Esophagus mucosa (tissue), 1 donor: ENCODE measurements at regions not wholly inside any gene's neighbourhood (a gene's known extent, or its start where the extent isn't known, plus 50 kb on each side); places are given as distances from the start of the nearest gene placed in this dataset.
"Not testable (repeated sequence)": the region's sequence is repeated elsewhere in the genome, so short reads cannot be mapped to it uniquely, and the experiment has no call there.

ENCODE experiments used
- ATAC-seq: fragments of 200-7000 bp; cut with Tn5 transposase; one replicate; pipeline ENCODE4 v1.9.1; 2020
- donor health status: DM: yes; HTN: yes; CAD: no.

DNA sequence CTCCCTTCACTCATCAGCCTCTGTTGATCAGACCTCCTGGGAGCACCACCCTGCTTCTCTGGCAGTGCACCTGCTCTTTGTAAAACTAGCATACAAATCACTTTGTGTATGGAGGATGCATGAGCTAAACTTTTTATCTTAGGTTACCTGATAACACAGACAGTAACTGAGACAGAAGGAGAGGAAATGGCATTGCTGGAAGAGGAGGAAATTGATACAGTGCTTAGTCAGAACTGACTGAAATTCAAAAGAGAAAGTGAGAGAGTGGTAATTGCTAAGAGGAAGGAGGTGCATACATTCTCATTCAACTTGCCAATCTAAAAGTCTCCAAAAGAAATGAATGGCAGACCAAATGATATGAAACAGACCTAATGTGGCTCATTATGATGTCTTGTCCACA, 1120.7 kb downstream of the GATA3 start:
- no peak for ATAC-seq

- not testable (repeated sequence) for ATAC-seq
Measured at GRCh38 chr10:9183197-9183880, 1128.9 kb downstream of the GATA3 start.

DNA sequence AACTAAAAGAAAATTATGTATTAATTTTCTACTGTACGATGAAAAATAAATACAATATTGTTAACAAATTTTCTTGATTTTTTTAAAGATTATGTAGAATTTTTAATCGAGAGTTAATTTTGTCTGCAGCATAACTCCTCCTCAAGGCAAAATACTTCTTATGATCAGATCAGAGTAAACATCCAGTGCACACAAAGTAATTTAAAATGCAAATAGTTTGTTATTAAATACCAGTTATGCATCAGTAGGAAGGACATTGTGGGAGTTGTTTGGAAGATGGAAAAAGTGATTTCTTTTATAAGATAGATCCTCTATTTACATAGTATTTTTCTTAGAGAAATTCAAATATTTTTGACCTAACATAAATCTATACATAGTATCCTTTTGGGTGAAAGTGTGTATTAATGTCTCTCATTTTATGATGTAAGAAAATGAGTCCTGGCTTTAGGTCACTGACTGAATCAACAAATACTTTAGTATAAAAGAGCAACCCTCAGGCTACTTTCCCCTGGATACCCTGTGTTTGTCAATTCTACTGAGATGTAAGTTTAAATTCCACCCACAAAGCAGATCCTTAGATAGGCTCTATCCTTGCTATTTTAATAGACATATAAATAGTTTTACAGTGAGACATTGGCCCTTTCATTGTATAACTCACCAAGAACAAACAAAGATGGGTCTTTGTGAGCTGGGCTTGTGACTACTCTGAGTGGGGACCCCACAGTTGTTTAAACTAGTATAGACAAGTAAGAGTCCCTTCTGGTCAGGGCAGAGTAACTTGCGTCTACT, 1133.7 kb downstream of the GATA3 start:
- no peak for ATAC-seq

GRCh38 chr10:9189448-9189847, 1135.0 kb downstream of the GATA3 start:
- ATAC-seq: no peak

DNA sequence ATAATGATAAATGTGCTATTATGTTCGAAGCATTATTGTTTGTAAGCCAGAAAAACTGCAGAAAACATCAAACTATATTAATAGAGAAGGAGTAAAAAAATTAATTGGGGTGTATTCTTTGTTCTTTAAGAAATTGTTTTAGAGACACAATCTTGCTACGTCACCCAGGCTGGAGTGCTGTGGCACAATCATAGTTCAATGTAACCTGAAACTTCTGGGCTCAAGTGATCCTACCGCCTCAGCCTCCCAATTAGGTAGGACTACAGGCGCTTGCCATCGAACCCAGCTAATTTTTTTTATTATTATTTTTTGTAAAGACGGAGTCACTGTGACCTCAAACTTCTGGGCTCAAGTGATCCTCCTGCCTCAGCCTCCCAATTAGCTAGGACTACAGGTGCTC, 1138.6 kb downstream of the GATA3 start:
- no peak for ATAC-seq

- ATAC-seq: no peak
Measured at GRCh38 chr10:9195385-9195784, 1140.9 kb downstream of the GATA3 start.

DNA sequence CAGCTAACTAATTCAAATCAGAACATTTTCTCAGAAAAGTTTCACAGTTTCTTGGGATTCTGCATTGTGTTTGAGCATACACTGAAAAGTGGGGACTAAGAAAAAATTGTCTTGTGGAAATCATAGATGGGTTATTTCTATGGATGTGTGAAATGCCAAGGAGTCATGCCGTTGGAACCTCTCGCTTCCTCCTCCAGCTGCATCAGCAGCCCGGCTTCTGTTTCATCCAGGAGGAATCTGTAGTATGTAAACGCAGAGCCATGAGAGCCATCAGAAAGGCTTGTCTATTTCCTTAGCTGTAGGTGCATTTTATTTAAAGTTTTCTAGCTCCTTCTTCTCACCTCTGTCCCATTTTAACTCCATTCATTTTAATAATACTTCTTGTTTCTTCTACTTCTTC, 1144.1 kb downstream of the GATA3 start:
- no peak for ATAC-seq

GRCh38 chr10:9205558-9205957, 1151.1 kb downstream of the GATA3 start:
- no peak for ATAC-seq

DNA sequence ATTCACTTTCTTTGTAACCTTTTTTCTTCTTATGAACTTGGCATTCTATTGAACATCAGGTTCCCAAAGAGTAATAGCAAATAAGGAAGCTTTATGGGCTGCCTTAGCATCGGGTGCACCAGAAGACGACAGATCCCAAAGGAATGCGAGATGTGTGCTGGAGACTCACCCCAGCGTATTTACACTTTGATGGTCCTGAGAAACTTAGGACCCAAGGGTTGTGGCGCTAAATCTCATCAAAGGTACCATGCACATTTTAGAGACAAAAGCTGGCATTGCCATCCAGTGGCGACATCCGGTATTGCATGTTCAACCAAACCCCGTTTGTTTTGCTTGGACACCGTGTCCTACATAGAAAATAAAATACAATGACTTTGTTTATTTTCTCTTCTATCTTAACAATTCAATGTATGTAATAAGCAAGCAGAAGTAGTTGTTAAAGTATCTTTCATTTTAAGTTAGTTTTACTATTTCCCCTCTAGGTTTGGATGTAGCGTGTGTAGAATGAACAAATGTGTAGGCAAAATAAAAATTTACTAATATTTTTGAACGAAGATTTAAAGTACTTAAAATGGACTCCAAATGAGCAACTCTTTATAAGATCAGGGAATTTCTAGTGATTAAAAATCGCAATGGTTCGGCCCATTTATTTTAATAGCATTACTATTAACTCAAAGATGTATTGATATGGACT, 1154.8 kb downstream of the GATA3 start:
- ATAC-seq: peak; percentile 17

GRCh38 chr10:9211228-9211627, 1156.7 kb downstream of the GATA3 start:
- no peak for ATAC-seq

GRCh38 chr10:9214618-9215017, 1160.1 kb downstream of the GATA3 start:
- no peak for ATAC-seq

GRCh38 chr10:9215121-9215520, 1160.6 kb downstream of the GATA3 start:
- ATAC-seq: no peak

DNA sequence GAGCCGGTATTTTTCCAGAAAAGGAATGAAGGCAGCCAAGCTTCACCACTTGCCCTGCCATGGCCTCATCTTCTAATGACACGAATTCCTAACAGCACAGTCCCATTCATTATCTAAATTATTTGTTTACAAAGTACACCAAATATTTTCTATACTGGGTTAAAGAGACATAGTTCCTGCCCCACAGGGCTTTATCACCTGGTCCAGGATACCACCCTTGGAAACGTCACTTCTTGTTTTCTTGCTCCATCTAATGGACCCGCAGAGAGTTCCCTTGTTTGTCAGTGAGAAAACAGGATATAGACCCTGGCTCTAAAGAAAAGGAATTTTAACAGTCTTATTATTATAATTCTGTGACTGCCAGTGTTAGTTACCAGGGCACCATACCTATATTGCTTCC, 1165.4 kb downstream of the GATA3 start:
- no peak for ATAC-seq

DNA sequence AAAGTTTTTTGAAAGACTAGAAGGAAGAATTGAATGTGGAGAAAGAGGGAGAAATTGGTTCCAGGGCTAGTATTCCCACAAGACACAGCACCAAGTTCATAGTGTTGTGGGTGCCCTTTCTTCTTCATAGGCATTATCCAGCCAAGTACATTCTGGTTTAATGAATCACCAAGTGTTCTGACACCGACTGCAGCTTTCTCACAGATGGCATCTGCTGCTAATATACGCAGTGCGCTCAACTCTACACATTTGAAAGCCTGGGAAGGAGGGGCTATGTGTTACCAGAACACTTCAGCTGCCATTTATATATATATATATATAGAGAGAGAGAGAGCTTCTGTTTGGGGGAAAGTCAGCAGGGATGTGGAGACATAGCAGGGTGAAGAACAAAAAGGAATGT, 1168.4 kb downstream of the GATA3 start:
- ATAC-seq: no peak

GRCh38 chr10:9227679-9228365, 1173.3 kb downstream of the GATA3 start:
- peak; percentile 67 for ATAC-seq

DNA sequence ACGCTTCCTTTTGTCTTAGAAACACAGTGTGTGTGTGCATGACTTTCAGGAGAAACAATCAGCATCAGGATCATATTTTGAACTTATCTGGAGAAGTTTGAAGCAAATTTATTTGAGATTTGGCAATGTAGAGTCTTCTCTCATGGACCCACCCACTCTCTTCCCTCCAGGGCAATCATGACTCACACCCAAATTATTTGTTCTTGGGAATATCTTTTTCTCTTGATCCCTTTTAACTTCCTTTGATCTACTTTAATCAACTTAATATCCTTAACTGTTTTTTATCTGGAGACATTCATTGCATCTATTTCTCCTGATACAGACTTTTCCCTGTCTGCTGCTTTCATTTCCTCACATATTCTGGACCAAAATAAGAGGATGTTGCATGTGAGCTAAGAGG, 1174.3 kb downstream of the GATA3 start:
- ATAC-seq: no peak

- no peak for ATAC-seq
Measured at GRCh38 chr10:9229702-9230244, 1175.3 kb downstream of the GATA3 start.

DNA sequence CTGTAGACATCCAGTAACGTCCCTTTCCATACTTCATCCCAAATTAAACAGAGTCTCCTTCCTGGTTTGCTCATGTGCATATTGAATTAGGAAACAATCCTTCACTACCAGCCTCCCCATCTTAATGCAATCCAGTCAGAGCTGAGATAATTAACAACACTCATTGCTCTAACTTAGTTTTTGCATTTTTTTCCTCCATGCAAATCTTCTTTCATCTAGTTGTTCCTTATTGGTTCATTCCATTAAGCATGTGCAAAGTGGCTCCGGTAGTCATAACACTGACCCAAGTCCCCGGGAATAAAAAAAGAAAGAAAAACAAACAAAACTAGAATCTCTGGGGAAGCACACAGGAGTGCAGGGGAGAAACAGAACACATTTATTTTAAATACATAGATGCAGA, 1176.1 kb downstream of the GATA3 start:
- ATAC-seq: no peak

GRCh38 chr10:9234191-9234590, 1179.7 kb downstream of the GATA3 start:
- ATAC-seq: no peak

DNA sequence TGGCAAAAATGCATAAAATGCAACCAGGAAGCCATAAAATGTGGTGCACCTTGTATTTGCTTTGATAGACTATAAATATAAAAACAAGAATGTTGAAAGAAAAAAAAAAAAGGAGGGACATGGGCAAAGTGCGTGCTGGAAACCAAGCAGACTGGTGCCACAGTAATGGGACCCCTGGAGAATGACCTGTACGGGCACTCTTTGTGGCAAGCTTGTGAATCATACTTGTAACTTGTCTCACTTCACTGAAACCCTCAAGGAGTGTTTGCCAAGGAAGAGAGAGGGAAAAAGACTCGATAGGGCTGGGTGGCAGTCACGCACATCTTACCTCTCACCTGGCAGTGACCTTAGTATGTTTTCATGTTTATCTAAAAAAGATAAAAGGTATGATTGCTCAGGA, 1183.6 kb downstream of the GATA3 start:
- ATAC-seq: no peak

GRCh38 chr10:9239298-9239697, 1184.8 kb downstream of the GATA3 start:
- ATAC-seq: no peak

DNA sequence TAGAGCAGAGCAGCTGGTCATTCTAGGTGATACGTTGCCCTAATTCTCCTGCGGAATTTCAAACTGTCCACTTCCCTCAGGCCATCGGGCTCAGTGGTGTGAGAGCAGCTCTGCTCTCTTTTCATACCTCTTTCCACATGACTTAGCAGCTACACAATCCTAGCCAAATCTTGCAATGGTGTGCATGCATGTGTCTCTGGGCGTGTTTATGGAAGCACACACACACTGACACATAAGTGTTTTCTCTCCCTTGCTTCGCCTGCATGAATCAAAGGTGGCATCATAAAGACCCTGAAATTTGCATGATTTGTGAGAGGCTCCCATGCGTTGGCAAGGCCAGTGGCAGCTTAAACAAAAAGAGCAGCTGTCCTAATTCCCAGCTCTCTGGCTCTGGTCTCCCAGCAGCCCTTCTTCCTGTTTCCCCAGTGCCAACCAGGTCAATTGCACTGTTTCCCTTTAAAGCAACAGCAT, 1189.5 kb downstream of the GATA3 start:
- no peak for ATAC-seq

- ATAC-seq: no peak
Measured at GRCh38 chr10:9244864-9245263, 1190.4 kb downstream of the GATA3 start.
